NCI-H1436 (cell line): ENCODE measurements at regions not wholly inside any gene's neighbourhood (a gene's known extent, or its start where the extent isn't known, plus 50 kb on each side); places are given as distances from the start of the nearest gene placed in this dataset.
"Not testable (repeated sequence)": the region's sequence is repeated elsewhere in the genome, so short reads cannot be mapped to it uniquely, and the experiment has no call there.

Source experiments
- DNase-seq: peaks from one replicate; lab custom pipeline; 2025; lab: John Stamatoyannopoulos, UW

DNA sequence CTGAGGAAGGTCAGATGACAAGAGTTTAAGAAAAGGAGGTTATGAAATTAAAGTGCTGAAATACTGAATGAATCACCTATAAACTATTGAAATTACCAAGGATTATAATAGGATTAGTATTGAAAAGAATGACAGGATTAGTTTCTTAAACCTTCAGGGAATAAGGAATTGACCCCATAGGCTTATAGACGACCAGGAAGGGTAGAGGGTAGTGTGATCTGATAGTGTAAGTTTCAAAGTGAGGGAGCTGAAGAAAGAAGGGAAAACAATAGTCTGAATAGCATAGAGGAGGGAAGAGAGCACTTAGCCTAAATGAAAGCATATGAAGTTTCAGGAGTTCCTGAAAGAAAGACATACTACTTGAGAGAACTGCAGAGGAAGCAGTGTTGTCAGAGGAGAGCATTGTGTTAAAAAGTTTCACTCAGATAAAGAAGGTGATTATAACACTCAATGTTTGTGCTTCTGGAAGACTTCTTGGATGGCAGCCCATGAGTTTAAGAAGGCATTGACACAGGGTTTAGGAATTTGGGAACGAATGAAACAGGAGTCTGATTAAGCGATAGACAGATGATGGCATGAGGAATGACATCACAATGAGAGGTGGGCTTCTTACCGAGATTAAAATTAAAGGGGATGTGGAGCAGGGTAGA is 557.9 kb upstream of the GRAMD2B start:
- no peak for DNase-seq

DNA sequence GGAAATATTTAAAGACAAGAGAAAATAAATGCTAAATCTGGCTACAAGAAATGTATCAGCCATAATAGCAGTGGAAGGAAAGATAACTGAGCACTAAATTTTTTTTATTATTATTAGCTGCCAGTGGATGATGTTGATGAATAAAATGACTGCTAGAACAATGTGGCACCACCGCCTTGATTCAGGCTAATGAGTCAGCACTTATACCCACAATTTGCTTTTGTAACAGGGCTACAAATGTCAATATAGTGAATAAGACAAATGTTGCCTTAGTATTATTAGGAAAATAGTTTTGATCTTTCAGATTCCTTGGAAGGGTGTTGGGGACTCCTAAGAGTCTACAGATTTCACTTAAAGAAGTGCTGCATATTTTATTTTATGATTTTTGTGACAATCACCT is 555.2 kb upstream of the GRAMD2B start:
- no peak for DNase-seq

DNA sequence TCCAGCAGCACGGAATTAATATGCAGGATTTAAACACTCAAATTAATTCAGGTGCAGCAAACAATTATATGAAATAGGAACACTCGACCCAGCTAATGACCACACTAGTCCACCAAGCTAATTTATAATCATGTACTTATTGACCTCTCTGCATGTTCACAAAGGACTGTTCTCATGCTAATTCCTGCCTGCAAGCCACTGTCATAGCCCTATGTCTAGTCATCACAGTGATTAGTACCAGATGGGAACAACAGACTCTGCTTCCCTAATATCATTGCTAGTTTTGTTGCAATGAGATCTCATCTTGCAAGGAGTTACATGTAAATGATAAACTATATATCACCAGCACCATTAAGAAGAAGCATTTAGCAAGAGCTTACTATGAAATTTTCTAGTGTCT is 553.0 kb upstream of the GRAMD2B start:
- no peak for DNase-seq

DNA sequence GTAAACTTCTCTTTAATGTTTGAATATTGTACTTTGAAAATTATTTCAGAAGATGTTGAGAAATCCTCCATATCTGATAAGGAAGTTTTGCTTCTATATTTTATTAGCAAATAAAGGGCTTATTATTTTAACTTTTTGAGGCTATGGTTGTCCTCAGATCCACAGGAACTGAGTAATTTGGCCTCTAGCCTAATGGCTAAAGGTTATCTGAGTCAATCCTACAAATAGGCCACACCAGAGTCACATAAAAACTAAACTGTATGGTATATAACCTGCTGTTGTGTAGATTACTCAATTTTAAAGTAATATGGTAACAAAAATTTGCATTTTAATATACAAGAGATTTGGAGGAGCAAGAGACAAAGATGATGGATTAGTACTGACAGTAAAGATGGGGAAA is 549.2 kb upstream of the GRAMD2B start:
- no peak for DNase-seq

DNA sequence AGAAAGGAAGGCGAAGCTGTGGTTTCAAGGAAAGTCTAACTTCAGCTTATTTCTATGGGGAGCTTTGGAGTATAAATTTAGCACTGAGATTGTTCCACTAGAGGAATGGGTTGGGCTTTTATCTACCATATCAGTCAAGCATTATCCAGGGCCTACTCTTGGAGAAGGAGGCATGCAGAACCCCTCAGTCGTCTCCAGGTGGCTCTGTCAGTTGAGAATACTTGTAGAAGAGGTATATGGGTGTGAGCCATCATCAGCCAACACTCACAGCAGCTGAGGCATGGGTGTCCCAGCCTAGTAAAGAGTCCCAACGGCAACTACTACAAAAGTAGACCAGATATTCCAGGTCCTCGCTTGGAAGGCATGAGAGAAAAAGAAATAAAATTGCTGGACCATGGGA is 548.5 kb upstream of the GRAMD2B start:
- DNase-seq, result no peak

DNA sequence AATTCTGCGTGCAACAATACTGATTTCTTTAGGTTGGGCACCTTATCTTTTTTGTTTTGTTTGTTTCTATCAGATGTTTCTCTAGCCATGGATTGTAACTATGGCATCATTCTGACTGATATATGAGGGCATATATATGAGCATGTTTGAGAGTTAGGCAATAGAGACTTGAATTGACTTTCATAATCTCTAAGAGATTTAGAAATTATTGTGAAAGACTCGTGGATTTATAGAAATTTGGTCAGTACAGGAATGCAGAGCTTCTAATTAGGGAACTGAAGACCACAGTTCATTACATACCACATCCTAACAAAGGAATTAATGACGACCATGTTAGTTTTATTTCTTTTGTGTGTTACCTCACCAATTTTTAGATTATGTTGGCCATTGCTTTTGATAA is 546.0 kb upstream of the GRAMD2B start:
- DNase-seq, result no peak

DNA sequence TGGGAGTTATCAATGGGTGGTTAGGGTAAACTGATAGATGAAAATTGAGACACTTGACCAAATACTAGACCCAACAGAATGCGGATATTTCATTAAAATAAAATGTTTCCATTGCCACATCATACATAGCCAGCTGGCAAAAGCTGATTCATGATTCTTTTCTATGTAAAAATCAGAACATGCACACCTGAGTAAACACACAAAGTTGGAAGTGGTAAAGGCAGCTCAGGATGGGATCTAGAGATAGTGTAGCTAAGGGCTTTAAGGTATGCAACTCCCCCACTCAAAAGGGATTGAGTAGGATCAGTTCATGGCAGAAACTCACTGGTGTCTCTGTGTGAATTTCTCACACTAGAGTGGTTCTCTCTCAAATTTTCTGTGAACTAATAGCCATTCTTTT is 541.1 kb upstream of the GRAMD2B start:
- no peak for DNase-seq

DNA sequence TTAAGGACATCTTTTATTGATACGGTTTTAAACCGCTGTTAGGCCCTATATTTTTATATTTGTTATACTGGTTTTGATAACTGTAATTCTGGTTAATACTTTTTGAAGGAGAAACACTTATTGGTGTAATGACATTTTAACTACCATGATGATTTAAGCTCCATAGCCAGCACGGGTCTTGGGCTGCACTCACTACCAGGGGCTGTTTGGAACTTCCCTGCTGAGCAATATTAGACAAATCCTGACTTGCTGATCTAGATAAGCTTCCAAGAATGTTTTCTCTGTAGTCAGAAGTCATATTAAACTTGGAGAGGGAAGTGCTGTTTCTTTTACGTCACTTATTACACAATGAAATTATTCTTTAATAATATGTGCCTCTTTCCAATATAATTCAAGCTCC is 540.0 kb upstream of the GRAMD2B start:
- no peak for DNase-seq

DNA sequence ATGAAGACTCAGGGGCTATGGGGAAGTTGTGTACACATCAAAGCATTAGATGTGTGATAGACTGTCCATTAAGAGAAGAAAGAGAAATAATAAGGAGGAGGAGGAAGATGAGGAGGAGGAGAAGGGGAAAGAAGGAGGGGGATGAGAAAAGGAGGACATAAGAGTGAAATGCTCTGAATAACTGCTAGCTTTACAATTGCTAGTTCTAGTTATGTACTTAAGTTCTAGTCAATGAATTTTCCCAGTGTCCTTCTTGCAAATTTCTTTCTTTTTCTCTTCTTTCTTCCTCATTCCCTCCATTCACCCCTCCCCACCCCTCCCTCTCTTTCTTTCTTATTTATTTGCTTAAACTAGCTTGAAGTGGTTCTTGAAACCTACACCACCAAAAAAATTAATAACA is 534.9 kb upstream of the GRAMD2B start:
- no peak for DNase-seq

DNA sequence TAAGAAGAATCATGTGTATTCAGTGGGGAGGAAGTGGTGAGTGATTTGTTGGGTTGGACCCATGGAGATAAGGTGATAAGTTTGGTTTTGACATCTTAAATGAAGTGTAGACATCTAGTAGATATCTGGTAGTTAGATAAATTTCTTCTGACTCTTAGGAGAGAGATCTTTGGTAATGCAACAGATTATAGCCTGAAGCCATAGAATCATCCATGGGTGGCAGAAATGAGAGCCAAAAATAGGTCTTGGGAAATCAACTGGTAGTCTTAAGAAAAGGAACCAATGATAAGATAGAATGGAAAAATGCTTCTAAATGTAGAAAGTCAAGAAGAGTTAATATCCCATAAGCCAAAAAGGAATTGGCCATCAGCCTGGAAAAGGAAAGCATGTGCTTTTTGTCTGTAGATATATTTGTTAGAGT is 532.7 kb upstream of the GRAMD2B start:
- no peak for DNase-seq

DNA sequence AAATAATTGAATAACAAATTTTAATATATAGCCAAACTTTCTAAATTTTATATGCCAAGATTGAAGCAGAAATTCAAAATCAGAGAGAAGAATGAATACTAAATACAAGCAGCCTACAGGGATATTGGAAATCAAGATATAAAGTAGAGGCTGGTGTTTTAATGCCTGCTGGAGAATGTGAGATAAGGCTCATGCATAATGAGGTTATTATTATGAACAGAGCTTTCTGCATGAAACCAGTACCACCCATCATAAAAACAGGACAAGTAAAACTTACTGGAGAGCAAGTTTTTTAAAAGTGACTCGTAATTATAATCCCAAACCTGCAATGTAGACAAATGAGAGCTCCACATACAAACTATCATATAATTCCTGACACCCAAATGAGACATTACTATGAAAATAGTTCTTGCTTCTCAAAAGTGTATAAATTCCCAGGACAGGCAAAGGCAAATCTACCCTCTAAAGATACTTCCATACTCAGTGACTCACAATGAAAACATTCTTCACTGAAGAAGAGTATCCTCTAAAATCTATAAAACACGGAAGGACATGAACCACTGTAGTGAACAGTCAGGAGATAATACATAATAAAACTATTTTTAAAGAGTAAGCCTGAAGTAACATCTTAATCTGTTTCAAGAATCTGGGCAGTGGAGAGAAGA is 532.0 kb upstream of the GRAMD2B start:
- DNase-seq, result no peak

DNA sequence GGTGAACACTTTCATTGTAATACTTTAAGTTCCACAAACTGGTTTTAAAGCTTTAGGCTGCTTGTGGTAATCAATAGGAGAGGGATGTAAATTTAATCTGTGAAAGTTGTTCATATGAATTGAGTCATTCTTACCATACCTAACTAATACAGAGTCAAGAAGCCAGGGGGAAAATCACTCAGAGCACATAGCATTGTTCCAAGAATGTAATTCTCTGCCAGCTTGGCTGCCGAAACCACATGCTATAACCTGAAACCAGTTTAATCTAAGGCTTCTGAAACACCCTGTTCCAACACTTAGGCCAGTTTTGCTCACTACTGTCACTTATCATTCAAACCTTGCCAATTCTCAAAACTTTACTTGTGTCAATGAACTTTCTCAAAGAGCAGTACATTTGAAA is 528.8 kb upstream of the GRAMD2B start:
- DNase-seq, result no peak

DNA sequence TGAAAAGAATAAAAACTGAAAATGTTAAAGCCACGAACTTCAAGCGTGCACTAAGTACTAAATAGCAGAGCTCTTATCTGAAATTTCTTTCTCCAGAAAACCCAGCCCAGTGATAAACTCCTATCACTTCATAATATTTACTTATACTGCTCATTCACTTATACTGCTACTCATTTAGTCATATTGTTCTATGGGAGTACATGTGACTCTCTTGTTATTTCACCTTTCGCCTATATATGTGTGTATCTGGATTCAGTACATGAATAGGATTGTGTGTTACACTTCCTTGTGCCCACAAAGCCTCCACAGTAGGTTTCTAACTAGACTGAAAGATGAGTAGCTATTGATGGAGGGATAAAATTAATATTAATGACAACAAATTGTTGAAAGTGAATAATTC is 526.8 kb upstream of the GRAMD2B start:
- DNase-seq, result no peak

DNA sequence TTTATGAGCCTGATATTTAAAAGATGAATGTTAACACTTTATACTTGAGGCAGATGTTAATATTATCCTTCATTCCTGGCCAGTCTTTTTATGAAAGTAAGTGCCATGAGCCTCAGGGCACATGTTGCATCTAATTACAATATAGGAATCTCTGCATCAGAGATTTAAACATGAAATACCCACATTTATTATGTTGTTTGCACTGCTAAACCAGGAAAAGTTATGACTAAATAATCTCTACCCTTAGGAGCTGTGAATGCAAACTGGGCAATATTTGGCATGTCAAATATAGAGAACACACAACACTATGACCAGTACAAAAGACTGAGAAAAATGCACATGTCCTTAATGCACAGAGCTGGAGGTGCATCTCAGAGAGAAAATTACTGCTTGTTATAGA is 526.1 kb upstream of the GRAMD2B start:
- DNase-seq, result no peak

DNA sequence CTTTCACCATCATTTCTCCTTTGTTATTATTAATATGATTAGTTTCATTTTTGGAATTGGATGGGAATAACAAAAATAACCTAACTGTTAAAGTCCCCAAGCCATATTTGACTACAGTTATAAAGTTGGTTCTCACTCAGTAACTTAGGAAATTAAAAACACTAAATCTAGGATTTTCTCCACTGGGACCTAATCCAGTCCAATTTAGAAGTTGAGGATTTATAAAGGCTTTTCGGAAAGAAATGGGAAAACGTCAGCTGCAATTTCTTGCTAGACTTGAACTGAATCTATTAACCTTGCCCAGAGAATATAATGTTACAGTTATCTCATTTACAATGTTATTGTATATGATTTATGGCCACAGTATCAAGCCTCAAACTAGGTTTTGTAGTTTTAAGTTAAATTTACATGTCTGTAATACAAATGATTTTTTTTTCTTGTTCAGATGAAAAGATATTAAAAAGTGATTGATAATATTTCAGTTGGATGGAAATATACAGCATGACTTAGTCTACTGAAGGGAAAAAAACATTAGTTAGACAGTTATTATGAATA is 524.3 kb upstream of the GRAMD2B start:
- no peak for DNase-seq

DNA sequence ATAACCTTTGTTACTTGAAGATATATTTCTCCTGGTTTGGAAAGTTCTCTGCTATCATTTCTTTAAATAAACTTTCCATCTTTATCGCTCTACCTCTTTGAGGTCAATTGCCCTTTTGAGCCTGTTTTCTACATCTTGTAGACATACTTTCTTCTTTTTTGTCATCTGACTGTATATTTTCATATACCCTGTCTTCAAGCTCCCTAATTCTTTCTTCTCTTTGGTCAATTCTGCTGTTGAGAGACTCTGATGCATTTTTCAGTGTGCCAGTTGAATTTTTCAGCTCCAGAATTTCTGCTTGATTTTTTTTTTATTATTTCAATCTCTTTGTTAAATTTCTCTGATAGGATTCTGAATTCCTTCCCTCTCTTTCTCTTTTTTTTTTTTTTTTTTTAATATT is 511.2 kb upstream of the GRAMD2B start:
- no peak for DNase-seq

DNA sequence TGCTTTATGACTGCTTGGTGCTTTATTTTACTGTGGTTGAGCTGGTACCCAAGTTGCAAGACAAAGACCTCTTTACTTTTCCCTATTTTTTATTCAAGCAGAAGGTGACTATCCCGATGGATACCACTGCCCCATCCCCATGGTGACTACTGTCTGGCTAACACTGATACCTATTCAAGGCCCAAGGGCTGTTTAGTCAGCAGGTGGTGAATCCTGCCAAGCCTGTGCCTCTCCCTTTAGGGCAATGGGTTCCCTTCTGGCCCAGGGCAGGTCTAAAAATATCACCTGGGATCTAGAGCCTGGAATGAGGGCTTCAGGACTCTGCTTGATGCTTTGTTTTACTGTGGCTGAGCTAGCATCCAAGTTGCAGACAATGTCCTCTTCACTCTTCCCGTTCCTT is 510.0 kb upstream of the GRAMD2B start:
- no peak for DNase-seq

DNA sequence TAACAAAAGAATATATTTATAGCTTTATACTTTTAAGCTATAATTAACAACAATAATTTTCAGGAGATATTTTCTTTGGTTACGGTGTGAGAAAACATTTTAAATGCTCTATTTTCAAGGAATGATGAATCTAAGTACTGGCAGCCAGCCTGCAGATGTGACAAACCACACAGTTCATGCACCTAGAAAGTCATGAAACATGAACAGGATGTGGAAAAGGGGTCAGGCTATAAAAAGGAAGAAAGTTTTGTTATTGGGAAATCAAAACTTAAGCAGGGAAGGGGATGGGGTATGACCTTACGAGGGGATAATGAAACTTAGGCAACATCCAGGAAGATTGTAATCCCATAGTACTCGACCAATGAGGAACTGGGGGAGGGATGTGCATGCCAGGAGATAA is 508.7 kb upstream of the GRAMD2B start:
- DNase-seq, result no peak

DNA sequence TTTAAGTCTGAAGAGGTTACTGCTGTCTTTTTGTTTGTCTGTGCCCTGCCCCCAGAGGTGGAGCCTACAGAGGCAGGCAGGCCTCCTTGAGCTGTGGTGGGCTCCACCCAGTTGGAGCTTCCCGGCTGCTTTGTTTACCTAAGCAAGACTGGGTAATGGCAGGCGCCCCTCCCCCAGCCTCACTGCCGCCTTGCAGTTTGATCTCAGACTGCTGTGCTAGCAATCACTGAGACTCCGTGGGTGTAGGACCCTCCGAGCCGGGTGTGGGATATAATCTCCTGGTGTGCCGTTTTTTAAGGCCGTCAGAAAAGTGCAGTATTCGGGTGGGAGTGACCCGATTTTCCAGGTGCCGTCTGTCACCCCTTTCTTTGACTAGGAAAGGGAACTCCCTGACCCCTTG is 499.3 kb upstream of the GRAMD2B start:
- DNase-seq, result not testable (repeated sequence)

DNA sequence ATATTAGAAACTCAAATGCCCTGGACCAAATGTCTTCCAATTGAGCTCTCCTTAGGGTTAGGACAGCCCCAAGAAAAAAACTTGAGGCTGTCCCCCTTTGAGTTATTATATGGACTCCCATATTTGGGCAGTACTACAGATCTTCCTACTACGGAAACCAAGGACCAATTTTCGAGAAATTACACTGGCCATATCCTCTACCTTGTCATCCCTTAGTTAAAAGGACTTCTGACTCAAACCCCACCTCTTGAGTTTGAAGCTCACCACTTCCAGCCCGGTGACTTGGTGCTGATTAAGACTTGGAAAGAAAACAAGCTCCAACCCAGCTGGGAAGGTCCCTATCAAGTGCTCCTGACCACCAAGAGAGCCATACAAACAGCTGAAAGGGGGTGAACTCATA is 497.0 kb upstream of the GRAMD2B start:
- no peak for DNase-seq

DNA sequence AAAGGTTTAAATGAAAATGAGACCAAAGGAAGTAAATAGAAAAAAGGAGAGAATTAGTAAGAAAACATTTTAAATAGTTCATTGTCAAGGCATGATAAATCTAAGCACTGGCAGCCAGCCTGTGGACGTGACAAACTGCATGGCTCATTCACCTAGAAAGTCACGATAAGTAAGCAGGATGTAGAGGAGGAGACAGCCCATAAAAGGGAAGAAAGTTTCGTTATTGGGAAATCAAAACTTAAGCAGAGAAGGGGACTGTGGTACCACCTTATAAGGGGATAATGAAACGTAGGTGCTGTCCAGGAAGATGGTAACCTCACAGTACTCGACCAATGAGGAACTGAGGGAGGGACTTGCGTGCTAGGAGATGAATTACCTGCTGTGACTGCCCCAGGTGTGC is 494.5 kb upstream of the GRAMD2B start:
- DNase-seq, result no peak

DNA sequence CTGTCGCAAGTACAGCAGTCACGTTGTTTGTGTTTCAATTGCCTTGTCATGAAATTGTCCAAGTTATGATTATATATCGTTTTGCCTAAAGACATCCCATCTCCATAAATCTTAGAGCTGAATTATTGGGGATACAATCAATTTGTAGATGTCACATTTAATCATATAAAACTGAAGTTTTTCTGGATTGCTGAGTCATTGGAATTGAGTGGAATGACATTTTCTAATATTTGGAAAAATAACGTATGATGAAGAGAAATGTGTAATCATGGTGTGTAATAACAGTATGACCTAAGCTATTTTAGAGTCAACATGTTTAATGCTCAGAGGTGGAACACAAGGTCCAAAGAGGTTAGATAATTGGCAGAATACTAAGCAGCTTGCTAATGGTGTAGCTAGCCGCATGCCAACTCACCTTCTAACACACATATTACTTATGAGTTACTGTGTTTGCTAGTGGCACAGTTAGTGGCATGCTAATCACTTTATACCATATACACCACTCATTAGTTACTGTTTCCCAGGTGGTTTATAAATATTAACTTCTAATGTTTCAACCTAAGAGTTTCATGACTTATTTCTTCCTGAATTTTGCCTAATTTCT is 473.1 kb upstream of the GRAMD2B start:
- DNase-seq, result no peak

DNA sequence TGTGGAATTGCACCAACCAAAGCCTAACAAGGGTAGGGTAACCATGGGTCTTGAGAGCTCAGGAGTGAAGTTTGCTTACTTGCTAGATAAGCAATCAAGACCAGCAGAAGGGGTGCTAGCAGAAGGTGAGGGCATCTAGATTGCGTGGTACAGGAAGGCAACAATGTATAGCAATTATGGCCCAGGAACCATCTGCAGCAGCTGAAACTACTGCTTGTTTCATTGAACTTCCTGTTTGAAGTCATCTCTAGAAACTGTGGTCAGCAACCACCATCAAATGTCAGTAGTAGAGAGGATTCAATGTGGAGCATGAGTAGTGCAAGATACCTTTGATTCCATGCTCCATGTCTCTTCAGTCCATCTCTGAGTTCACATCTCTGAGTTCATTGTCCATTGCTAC is 462.1 kb upstream of the GRAMD2B start:
- DNase-seq, result no peak

DNA sequence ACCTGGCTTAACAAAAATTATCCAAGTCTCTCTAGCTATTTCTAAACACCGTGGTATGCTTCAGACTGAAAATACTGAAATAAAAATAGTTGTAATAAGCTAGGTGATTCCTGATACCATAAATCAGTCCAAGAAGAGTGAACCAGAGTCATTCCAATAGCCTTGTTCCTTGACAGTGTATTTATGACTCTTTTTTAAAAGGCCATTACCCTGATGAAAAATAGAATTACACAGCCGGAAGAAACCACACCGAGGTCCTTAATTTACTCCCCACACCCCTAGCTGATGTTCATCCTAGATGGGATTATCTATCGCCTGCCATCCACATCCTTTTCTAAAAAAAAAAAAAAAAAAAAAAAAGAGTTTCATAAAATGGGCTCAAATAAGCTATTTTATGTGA is 457.6 kb upstream of the GRAMD2B start:
- no peak for DNase-seq
